ENCODE measurements at regions not wholly inside any gene's neighbourhood (a gene's known extent, or its start where the extent isn't known, plus 50 kb on each side); places are given as distances from the start of the nearest gene placed in this dataset.

GRCh38 chr4:58688568-58688967, 1578.4 kb upstream of the IGFBP7 start:
- DNase-seq (ENCODE audit: low read depth in 2 of 2) = no peak

- DNase-seq (ENCODE audit: low read depth in 2 of 2) = no peak
Measured at GRCh38 chr4:58679886-58680285, 1569.7 kb upstream of the IGFBP7 start.

- DNase-seq (ENCODE audit: low read depth in 2 of 2) = no peak
Measured at GRCh38 chr4:58679051-58679450, 1568.9 kb upstream of the IGFBP7 start.

DNA sequence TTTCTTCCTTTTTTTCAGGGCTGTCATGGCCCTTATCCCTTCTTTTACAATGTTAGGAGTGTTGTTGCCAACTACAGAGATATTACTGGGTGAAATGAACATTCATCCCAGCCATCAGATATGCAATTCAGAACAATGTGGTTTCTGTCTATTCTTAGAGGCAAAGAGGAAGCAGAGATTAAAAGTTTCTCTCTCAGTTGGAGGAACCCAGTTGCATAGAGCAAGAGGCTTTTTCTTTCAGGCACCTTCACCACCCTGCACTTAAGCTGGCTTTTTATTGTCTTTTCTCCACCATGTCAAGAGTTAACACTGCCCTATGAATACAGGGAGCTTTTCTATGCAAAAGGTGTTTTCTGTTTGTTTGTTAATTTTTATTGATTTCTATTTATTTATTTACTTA, 1559.6 kb upstream of the IGFBP7 start:
- no peak for DNase-seq (ENCODE audit: low read depth in 2 of 2)

DNA sequence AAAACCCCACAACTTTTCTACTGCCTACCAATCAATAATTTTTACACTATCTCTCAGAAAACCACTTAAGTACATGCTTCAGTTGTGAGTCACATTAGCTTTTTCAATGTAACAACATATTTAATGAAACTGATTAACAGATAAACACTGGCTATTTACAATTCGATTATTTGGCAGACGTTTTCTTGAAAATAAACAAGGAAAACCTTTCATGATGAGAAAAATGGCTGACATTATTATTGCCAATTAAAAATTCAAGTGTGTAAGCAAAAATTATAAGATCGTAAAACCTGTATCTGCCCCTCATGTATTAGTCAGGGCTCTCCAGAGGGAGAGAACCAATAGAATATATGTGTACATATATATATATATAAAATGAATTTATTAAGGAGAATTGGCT, 1555.5 kb upstream of the IGFBP7 start:
- no peak for DNase-seq (ENCODE audit: low read depth in 2 of 2)

GRCh38 chr4:58658701-58659100, 1548.5 kb upstream of the IGFBP7 start:
- DNase-seq (ENCODE audit: low read depth in 2 of 2) = no peak

GRCh38 chr4:58653251-58653650, 1543.1 kb upstream of the IGFBP7 start:
- DNase-seq (ENCODE audit: low read depth in 2 of 2) = no peak

DNA sequence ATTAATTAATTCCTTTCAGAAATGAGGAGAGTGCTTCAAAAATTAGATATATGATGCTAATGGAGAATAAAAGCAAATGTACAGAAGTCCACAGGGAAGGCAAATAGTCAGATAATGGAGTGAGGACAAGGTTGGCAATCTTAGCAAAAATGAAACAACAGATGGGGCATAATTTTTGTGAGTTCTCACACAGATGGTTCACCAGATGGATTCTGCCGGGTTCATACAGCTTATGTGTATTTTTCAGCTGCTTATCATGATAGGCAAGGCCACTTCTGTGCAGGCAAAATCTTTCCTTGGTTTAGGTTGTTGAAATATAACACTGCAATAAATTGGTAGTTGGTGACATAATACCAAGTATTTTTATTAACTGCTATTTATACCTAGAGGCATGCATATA, 1539.0 kb upstream of the IGFBP7 start:
- no peak for DNase-seq (ENCODE audit: low read depth in 2 of 2)

GRCh38 chr4:58646126-58646525, 1535.9 kb upstream of the IGFBP7 start:
- no peak for DNase-seq (ENCODE audit: low read depth in 2 of 2)

GRCh38 chr4:58644549-58644948, 1534.4 kb upstream of the IGFBP7 start:
- DNase-seq (ENCODE audit: low read depth in 2 of 2) = no peak

DNA sequence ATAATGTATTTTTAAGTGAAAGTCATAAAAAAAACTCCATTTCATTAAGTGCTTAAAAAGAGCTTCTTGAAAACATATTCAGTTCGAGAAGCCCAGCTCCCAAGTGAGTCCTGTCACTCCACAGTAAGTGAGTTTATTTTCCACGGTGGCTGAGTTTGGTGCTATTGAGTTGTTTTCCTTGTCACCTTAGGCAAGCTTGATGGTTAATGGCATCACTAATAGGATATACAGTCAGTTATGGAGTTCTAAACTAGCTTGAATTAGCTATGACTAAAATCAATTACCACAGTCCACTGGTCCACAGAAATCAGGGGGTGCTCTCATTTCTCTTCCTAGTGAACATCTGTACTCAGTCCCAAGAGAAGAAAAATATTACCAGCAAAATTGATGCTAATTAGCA, 1526.2 kb upstream of the IGFBP7 start:
- DNase-seq (ENCODE audit: low read depth in 2 of 2) = no peak

DNA sequence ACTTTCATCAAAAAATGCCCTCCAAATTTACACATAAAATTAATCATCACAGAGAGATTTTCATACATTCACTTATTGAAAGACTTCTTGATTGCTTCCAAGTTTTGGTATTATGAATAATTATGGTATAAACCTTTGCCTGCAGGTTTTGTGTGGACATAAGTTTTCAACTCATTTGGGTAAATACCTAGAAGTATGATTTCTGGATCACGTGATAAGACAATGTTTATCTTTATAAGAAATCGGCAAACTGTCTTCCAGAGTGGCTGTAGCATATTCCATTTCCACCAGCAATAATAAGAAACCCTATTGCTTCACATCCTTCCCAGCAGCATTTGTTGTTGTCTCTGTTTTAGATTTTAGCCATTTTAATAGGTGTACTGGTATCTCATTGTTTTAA, 1507.0 kb upstream of the IGFBP7 start:
- DNase-seq (ENCODE audit: low read depth in 2 of 2) = no peak

DNA sequence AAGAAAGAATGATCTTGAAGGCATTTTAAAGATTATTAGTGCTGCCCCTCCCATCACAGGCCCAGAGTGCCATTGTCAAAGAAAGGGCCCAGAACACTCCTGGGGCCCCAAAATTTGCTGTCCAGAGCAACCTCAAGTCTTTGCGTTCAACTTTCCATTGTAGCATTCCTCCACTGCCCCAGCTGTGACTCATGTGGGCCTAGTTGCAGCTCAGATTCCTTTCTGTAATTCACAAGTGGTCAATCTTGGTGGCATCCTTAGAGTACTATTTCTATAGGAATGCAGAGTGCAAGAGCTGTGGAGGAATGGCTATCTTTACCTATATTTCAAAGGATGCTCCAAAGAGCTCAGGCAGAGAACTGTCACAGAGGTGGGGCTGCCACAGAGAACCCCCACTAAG, 1500.8 kb upstream of the IGFBP7 start:
- DNase-seq (ENCODE audit: low read depth in 2 of 2) = no peak

DNA sequence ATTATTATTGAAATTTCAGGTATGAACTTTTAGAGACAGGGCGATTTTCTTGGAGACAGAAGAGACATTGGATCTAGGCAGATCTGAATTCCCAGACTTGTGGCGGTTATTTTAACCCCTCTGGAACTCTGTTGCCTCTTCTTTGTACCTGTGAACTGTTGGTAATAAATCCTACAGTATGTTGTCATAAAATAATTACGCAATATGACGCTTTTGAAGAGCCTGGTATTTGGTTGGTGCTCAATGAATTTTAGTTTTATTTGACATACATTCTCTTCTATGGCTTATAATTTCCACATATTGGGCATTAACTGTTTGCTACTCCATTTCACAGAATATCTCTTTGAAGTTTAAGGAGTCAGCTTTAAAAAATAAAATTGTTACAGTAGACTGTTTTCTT, 1496.1 kb upstream of the IGFBP7 start:
- DNase-seq (ENCODE audit: low read depth in 2 of 2) = no peak

- DNase-seq (ENCODE audit: low read depth in 2 of 2) = no peak
Measured at GRCh38 chr4:58603951-58604350, 1493.8 kb upstream of the IGFBP7 start.

DNA sequence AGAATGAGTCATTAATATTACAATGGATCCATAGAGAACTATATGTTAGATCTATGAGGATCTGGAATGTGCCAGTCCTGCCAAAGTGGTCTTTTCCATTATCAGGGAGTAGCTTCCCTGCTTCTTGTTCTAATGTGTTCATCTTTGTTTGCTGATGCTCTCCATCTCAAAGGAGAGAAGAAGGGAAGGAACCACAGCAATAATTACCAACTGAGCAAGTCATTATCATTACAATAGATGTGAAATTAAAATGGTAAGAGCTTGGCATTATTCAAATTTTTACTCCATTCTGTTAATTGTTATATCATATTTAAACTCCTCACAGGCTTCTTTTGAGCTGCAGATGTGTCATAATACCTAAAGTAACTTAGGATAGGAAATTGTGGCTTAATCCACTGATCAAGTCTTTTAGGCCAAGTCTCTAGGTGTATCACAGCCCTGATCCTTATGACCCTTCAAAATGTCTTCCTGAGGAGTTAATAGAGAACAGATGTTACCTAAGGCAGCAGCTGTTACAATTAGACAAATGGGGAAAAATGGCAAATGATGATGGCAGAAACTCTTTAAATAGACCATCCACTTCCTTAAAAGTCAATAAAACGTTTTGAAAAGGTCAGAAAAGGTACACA, 1492.7 kb upstream of the IGFBP7 start:
- DNase-seq (ENCODE audit: low read depth in 2 of 2) = no peak

- DNase-seq (ENCODE audit: low read depth in 2 of 2) = no peak
Measured at GRCh38 chr4:58602022-58602421, 1491.8 kb upstream of the IGFBP7 start.

DNA sequence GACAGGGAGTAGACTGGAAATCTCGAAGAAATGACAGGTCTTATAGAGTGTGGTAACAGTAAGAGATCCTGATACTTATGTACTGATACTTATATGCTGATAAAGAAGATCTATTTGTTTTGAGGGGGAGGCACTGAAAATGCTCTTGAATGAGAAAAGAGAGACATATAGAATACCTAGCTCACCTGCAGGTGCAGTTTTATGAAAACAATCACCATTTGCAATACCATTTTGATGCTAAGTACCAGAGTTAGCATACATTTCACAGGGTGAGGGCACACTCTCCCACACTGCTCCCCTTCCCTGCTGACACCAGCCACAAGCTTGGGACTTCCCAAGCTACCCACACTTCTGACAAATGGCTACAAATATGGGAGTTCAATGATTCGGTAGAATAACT, 1490.1 kb upstream of the IGFBP7 start:
- no peak for DNase-seq (ENCODE audit: low read depth in 2 of 2)

DNA sequence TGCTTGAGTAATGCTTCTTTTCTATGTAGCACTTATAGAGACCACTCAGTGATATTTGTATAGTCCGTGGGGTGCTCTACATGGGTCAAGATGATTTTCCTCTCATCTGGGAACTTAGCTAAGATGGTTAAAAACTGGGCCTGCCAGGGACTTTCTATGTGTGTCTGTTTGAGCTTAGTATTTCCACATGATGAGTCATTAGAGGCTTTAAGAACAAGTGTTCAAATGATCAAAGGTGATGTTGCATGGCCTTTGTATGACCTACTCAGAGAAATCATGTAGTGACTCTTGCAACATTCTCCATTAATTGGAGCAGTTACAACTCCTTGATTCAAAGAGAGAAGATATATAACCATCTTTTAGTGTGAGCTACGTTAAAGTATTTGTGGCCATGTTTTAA, 1480.5 kb upstream of the IGFBP7 start:
- DNase-seq (ENCODE audit: low read depth in 2 of 2) = no peak

GRCh38 chr4:58587856-58588255, 1477.7 kb upstream of the IGFBP7 start:
- no peak for DNase-seq (ENCODE audit: low read depth in 2 of 2)

GRCh38 chr4:58566260-58566659, 1456.1 kb upstream of the IGFBP7 start:
- no peak for DNase-seq (ENCODE audit: low read depth in 2 of 2)

DNA sequence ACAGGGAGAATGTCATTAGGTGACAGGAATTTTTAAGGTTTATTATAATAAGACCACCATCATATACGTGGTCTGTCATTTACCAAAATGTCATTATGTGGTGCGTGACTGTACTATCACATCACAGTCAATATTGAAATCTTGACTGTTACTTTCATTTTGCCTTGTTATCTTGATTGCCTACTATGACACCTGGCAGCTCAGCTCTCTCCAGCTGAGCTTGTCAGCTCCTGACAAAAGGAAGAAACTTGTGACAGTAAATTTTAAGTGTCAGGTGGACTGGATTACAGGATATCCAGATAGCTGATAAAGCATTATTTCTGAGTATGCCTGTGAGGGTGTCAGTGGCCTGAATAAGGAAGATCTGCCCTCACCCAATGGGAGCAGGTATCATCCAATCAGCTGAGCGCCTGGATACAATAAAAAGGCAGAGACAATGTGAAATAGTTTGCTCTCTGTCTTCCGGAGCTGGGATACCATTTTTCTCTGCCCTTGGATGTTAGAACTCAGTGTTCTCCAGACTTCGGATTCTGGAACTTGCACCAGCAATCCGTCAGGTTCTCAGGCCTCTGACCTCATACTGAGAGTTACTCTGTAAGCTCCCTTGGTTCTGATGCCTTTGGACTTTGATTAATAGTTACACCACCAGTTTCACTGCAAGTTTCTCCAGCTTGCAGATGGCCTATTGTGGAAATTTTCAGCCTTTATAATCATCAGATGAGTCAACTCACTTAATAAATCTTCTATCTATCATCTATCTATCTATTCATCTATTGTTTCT, 1454.7 kb upstream of the IGFBP7 start:
- no peak for DNase-seq (ENCODE audit: low read depth in 2 of 2)

DNA sequence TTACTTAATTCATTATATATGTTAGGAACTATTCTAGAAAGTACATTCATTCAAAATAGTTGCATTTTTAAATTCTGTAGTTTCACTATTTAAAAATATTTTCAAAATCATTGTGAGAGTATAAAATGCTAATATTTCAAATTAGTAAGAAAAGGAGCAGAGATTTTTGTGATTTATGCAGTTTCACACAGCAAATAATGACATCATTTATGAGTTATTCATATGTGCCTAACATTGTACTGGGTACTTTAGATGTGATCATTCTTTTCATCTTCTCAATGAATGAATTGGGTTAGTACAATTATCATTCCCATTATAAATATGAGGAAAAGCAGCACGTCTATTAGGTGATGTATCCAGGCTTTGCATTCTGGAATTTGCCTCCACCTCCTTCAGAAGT, 1451.0 kb upstream of the IGFBP7 start:
- no peak for DNase-seq (ENCODE audit: low read depth in 2 of 2)

GRCh38 chr4:58560736-58561135, 1450.6 kb upstream of the IGFBP7 start:
- DNase-seq (ENCODE audit: low read depth in 2 of 2) = no peak
